SK-N-SH (cell line): ENCODE measurements at regions not wholly inside any gene's neighbourhood (a gene's known extent, or its start where the extent isn't known, plus 50 kb on each side); places are given as distances from the start of the nearest gene placed in this dataset.
A peak's percentile ranks its signal among the peaks of the same experiment; 100 is the strongest.

Experiments used
- CTCF ChIA-PET: fragments of 300-600, 350-600 bp; formaldehyde crosslinking; extraction: SDS; loops from one replicate; lab custom pipeline; 2021; lab: Yijun Ruan, JAX
- POLR2A ChIA-PET: fragments of 350-600 bp; sonication (Branson Sonifier 250); formaldehyde crosslinking; extraction: SDS; loops from one replicate; lab custom pipeline; 2020; ENCODE audit warnings: antibody characterized with exemption, inconsistent platforms; lab: Yijun Ruan, JAX
- DNase-seq: peaks from one replicate; pipeline ENCODE4 v3.0.0; 2012
- H2AFZ ChIP-seq: fragments of 200-600 bp; sonication (generic); 2 replicates; pipeline ENCODE4 v1.8.1; 2016; ENCODE audit warnings: antibody characterized with exemption, mild to moderate bottlenecking, low read depth
- H3F3A ChIP-seq: fragments of 200-600 bp; sonication (generic); replicated peaks from 2 replicates; pipeline ENCODE3; 2016; ENCODE audit warnings: antibody characterized with exemption, mild to moderate bottlenecking; ENCODE audit not compliant: insufficient read depth
- H3K27ac ChIP-seq, 2 experiments: fragments of 200-500 bp in 1 of 2; fragments of 200-600 bp in 1 of 2; sonication (Bioruptor generic) in 1 of 2; sonication (generic), shearing (Covaris generic) in 1 of 2; 2 replicates each; pipeline versions ENCODE4 v1.5.1 to v1.6.1; 2014 to 2016; ENCODE audit warnings: low read depth in 2 of 2, inconsistent platforms in 1 of 2, low read length in 1 of 2, mild to moderate bottlenecking in 1 of 2, mixed read lengths in 1 of 2
- H3K27me3 ChIP-seq: fragments of 200-600 bp; sonication (generic), shearing (Covaris generic); 2 replicates; pipeline ENCODE4 v1.6.1; 2016; ENCODE audit warnings: mixed run types; ENCODE audit not compliant: insufficient read depth
- H3K36me3 ChIP-seq, 2 experiments: fragments of 200-500 bp in 1 of 2; fragments of 200-600 bp in 1 of 2; sonication (Bioruptor generic) in 1 of 2; sonication (generic) in 1 of 2; replicated peaks in 1 of 2; 2 replicates each; pipeline versions ENCODE3 to v1.5.1; 2014 to 2016; ENCODE audit warnings: low read length in 1 of 2, mild to moderate bottlenecking in 1 of 2; ENCODE audit not compliant: insufficient read depth in 2 of 2, control insufficient read depth in 1 of 2
- H3K4me1 ChIP-seq, 2 experiments: fragments of 200-500 bp in 1 of 2; fragments of 200-600 bp in 1 of 2; sonication (Bioruptor generic) in 1 of 2; sonication (generic), shearing (Covaris generic) in 1 of 2; 2 replicates each; pipeline versions ENCODE4 v1.5.1 to v1.6.1; 2014 to 2016; ENCODE audit warnings: low read depth in 1 of 2, low read length in 1 of 2, mixed run types in 1 of 2; ENCODE audit not compliant: insufficient read depth in 2 of 2, control insufficient read depth in 1 of 2
- H3K4me2 ChIP-seq: fragments of 200-600 bp; sonication (generic), shearing (Covaris generic); 2 replicates; pipeline ENCODE4 v1.6.1; 2017; ENCODE audit warnings: mixed run types
- H3K4me3 ChIP-seq, 2 experiments: fragments of 200-500 bp in 1 of 2; fragments of 200-600 bp in 1 of 2; sonication (Bioruptor generic) in 1 of 2; sonication (generic), shearing (Covaris generic) in 1 of 2; 2 replicates each; pipeline versions ENCODE4 v1.5.1 to v1.8.1; 2014 to 2016; ENCODE audit warnings: low read depth in 2 of 2, inconsistent platforms in 1 of 2, low read length in 1 of 2, mild to moderate bottlenecking in 1 of 2, mixed read lengths in 1 of 2, moderate library complexity in 1 of 2
- H3K79me2 ChIP-seq: fragments of 200-600 bp; sonication (generic); 2 replicates; pipeline ENCODE4 v1.8.1; 2017; ENCODE audit warnings: mild to moderate bottlenecking; ENCODE audit not compliant: insufficient read depth
- H3K9ac ChIP-seq: fragments of 200-600 bp; sonication (generic); 2 replicates; pipeline ENCODE4 v1.6.1; 2017; ENCODE audit warnings: mixed run types
- H3K9me2 ChIP-seq: fragments of 200-600 bp; sonication (generic); 2 replicates; pipeline ENCODE4 v1.6.1; 2017; ENCODE audit warnings: mixed run types
- H3K9me3 ChIP-seq: fragments of 200-600 bp; sonication (generic); 2 replicates; pipeline ENCODE4 v1.6.1; 2017; ENCODE audit warnings: mixed run types, mild to moderate bottlenecking, moderate library complexity
- H4K20me1 ChIP-seq: fragments of 200-600 bp; sonication (generic); 2 replicates; pipeline ENCODE4 v1.6.1; 2017; ENCODE audit warnings: mild to moderate bottlenecking, mixed run types; ENCODE audit not compliant: insufficient read depth
- EP300 ChIP-seq, 2 experiments: IDR thresholded peaks; 2 replicates each; pipeline versions ENCODE4 v1.4.0 to v1.6.1; 2012; ENCODE audit warnings: borderline replicate concordance in 1 of 2, low read depth in 1 of 2, low read length in 1 of 2
- EZH2phosphoT487 ChIP-seq: fragments of 200-600 bp; sonication (generic); IDR thresholded peaks from 2 replicates; pipeline ENCODE4 v1.6.1; 2017; ENCODE audit warnings: low read depth, mixed run types, mild to moderate bottlenecking, antibody characterized with exemption, moderate library complexity, borderline replicate concordance
- FOSL2 ChIP-seq: IDR thresholded peaks from 2 replicates; pipeline ENCODE4 v1.4.0; 2012; ENCODE audit warnings: low read depth, mild to moderate bottlenecking, moderate library complexity, borderline replicate concordance
- GATA2 ChIP-seq: sonication (generic); formaldehyde crosslinking; IDR thresholded peaks from 2 replicates; pipeline ENCODE4 v1.5.0; 2020; ENCODE audit warnings: mild to moderate bottlenecking, missing genetic modification reagents
- JUND ChIP-seq: IDR thresholded peaks from 2 replicates; pipeline ENCODE4 v1.4.0; 2012
- NFIC ChIP-seq: IDR thresholded peaks from 2 replicates; pipeline ENCODE4 v1.4.0; 2012; ENCODE audit warnings: borderline replicate concordance
- RXRA ChIP-seq: IDR thresholded peaks from 2 replicates; pipeline ENCODE4 v1.4.0; 2012; ENCODE audit warnings: low read depth, mild to moderate bottlenecking, borderline replicate concordance
- SMC3 ChIP-seq: IDR thresholded peaks from 2 replicates; pipeline ENCODE4 v1.6.1; 2012; ENCODE audit warnings: low read depth, low read length, improper control_type of control experiment
- TCF12 ChIP-seq: IDR thresholded peaks from 2 replicates; pipeline ENCODE4 v1.4.0; 2012
- TEAD4 ChIP-seq: IDR thresholded peaks from 2 replicates; pipeline ENCODE4 v1.4.0; 2012; ENCODE audit warnings: mild to moderate bottlenecking, borderline replicate concordance; ENCODE audit not compliant: insufficient read depth
- YY1 ChIP-seq: IDR thresholded peaks from 2 replicates; pipeline ENCODE4 v1.4.0; 2012; ENCODE audit warnings: low read depth, mild to moderate bottlenecking
- WGBS: methylation state at CpG from one replicate; pipeline ENCODE4 v1.1.6; 2017; ENCODE audit warnings: low lambda C conversion rate; 5-methylcytosine and 5-hydroxymethylcytosine counted together
- TF ChIP-seq, protein P1 (sequence below): IDR thresholded peaks from 2 replicates; pipeline ENCODE4 v1.4.0; 2012; ENCODE audit warnings: low read depth
- TF ChIP-seq, protein P2 (sequence below): IDR thresholded peaks from 2 replicates; pipeline ENCODE4 v1.4.0; 2012; ENCODE audit warnings: low read depth, borderline replicate concordance
- TF ChIP-seq, protein P3 (sequence below): IDR thresholded peaks from 2 replicates; pipeline ENCODE4; 2012
- TF ChIP-seq, protein P4 (sequence below): fragments of 200-600 bp; sonication (generic); IDR thresholded peaks from 2 replicates; pipeline ENCODE4 v1.6.1; 2017; ENCODE audit warnings: antibody characterized with exemption, mild to moderate bottlenecking, moderate library complexity

DNA sequence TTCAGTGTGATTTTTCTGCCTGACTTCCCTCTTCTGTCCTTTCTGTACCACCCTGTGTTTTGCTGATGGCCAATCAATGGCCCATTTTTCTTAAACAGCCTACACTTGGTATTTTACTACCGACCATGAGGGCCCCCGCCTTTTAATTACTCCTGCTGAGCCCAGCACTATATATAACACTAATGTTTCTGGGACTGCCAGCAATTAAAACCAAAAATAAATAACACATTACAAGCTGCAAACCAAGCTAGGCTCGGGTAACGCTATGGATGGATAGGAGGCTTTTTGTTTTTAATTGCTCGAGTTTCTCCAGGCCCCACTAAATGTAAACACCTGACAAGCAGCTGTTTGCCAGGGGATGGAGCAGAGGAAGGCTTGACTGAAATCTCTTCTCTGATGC, 915.4 kb upstream of the AUTS2 start:
- POLR2A ChIA-PET = no interaction called here
- CTCF ChIA-PET = interaction anchor here (1.2 kb wide), 1 partner anchor 16 kb away, joined by 3 read pairs; no protein-coding TSS in a partner anchor

DNA sequence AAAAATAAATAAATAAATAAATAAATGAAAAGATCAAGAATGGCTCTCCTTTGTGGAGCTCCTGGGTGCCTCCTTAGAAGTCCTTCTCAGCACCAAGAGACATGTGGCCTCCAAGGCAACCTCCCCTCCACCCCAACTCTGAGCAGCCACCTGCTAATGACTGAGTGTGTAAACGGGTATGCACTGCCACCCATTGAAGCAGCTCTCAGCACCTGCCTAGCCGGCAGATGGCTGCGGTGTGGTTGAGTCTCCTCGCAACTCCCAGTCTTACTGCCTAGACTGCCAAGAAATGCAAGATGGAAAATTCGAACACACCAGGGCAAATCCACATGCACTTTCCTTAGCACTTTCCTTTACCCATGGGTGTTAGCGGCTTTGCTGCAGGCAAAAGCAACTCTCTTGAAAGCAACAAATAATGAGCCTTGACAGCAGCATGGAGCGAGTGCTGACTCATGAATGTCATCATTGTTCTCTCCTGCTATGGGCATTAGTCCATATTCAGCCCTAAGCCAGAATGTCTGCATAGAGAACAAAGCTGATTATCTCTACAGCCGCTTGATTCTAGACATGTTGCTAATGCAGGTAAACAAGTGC, 913.9 kb upstream of the AUTS2 start:
- ChIA-PET CTCF (interaction anchor here (0.6 kb wide), 2 partner anchors 15 to 895 kb away, joined by 3 read pairs; no protein-coding TSS in a partner anchor), POLR2A (interaction anchor here (0.6 kb wide), 1 partner anchor 97 kb away, joined by 5 read pairs; no protein-coding TSS in a partner anchor)
- Histone ChIP-seq H3K27me3 (no peaks in the 10 kb centered on the region), H3K4me3 (no peak overlapping the region), H3K36me3 (no peaks in the 10 kb centered on the region), H3K9me2 (no peaks in the 10 kb centered on the region), H3K27ac (peak overlapping the region in 1 of 2 experiments; percentile 27; a peak in 1 of 4 replicates), H3K4me1 (peaks cover 2 to 8% of the 10 kb centered on the region in 2 experiments; a peak in 2 of 4 replicates), H3K79me2 (no peaks in the 10 kb centered on the region), H3F3A (no peaks in the 10 kb centered on the region), H3K9ac (no peak overlapping the region), H3K4me2 (no peak overlapping the region), H3K9me3 (no peaks in the 10 kb centered on the region), H4K20me1 (no peaks in the 10 kb centered on the region), H2AFZ (no peak overlapping the region)
- TF ChIP-seq JUND (peak; percentile 85), RXRA (peak; percentile 14; the same call in 1 of the 2 replicates), FOSL2 (peak; percentile 69), GATA2 (CRISPR knock-in tag) (no peak), NFIC (peak; percentile 75), EP300 (IDR thresholded peaks at IDR 0.05; ENCODE audit: borderline replicate concordance in 1 of 2, low read depth in 1 of 2, low read length in 1 of 2) (peak; percentile 20 to 68; a peak in 2 of 4 replicates), TEAD4 (peak; percentile 45; the same call in 1 of the 2 replicates), TCF12 (peak; percentile 79), EZH2phosphoT487 (no peak), YY1 (no peak)
- TF ChIP-seq, protein P1, sequence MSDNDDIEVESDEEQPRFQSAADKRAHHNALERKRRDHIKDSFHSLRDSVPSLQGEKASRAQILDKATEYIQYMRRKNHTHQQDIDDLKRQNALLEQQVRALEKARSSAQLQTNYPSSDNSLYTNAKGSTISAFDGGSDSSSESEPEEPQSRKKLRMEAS = peak; percentile 76
- TF ChIP-seq, protein P2, sequence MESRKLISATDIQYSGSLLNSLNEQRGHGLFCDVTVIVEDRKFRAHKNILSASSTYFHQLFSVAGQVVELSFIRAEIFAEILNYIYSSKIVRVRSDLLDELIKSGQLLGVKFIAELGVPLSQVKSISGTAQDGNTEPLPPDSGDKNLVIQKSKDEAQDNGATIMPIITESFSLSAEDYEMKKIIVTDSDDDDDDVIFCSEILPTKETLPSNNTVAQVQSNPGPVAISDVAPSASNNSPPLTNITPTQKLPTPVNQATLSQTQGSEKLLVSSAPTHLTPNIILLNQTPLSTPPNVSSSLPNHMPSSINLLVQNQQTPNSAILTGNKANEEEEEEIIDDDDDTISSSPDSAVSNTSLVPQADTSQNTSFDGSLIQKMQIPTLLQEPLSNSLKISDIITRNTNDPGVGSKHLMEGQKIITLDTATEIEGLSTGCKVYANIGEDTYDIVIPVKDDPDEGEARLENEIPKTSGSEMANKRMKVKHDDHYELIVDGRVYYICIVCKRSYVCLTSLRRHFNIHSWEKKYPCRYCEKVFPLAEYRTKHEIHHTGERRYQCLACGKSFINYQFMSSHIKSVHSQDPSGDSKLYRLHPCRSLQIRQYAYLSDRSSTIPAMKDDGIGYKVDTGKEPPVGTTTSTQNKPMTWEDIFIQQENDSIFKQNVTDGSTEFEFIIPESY = peak; percentile 47; the same call in 1 of the 2 replicates
- TF ChIP-seq, protein P3, sequence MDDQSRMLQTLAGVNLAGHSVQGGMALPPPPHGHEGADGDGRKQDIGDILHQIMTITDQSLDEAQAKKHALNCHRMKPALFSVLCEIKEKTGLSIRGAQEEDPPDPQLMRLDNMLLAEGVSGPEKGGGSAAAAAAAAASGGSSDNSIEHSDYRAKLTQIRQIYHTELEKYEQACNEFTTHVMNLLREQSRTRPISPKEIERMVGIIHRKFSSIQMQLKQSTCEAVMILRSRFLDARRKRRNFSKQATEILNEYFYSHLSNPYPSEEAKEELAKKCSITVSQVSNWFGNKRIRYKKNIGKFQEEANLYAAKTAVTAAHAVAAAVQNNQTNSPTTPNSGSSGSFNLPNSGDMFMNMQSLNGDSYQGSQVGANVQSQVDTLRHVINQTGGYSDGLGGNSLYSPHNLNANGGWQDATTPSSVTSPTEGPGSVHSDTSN = peak; percentile 96
- DNase-seq = no peak
- 73% methylated on average over 8 of the region's 8 CpGs for WGBS

More for the DNA sequence above, 915.4 kb upstream of the AUTS2 start:
- no peaks in the 10 kb centered on the region for H3F3A ChIP-seq
- peak; percentile 15 for DNase-seq
- H4K20me1 ChIP-seq = no peaks in the 10 kb centered on the region
- no peak overlapping the region for H2AFZ ChIP-seq
- no peak overlapping the region for H3K9ac ChIP-seq
- no peaks in the 10 kb centered on the region for H3K36me3 ChIP-seq
- H3K4me3 ChIP-seq = no peak overlapping the region
- H3K79me2 ChIP-seq = no peaks in the 10 kb centered on the region
- H3K4me1 ChIP-seq = peaks cover 0 to 2% of the 10 kb centered on the region in 2 experiments; a peak in 1 of 4 replicates
- WGBS = 86% methylated on average over 5 of the region's 5 CpGs
- no peak overlapping the region for H3K27ac ChIP-seq
- H3K4me2 ChIP-seq = no peak overlapping the region
- H3K9me2 ChIP-seq = no peaks in the 10 kb centered on the region
- H3K9me3 ChIP-seq = no peaks in the 10 kb centered on the region
- no peaks in the 10 kb centered on the region for H3K27me3 ChIP-seq
- TF ChIP-seq SMC3 (no peak), TEAD4 (no peak), YY1 (no peak)
- TF ChIP-seq, protein P4, sequence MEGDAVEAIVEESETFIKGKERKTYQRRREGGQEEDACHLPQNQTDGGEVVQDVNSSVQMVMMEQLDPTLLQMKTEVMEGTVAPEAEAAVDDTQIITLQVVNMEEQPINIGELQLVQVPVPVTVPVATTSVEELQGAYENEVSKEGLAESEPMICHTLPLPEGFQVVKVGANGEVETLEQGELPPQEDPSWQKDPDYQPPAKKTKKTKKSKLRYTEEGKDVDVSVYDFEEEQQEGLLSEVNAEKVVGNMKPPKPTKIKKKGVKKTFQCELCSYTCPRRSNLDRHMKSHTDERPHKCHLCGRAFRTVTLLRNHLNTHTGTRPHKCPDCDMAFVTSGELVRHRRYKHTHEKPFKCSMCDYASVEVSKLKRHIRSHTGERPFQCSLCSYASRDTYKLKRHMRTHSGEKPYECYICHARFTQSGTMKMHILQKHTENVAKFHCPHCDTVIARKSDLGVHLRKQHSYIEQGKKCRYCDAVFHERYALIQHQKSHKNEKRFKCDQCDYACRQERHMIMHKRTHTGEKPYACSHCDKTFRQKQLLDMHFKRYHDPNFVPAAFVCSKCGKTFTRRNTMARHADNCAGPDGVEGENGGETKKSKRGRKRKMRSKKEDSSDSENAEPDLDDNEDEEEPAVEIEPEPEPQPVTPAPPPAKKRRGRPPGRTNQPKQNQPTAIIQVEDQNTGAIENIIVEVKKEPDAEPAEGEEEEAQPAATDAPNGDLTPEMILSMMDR = no peak
